Trophoblast cell (in vitro differentiated cells and primary cell): ENCODE measurements at regions not wholly inside any gene's neighbourhood (a gene's known extent, or its start where the extent isn't known, plus 50 kb on each side); places are given as distances from the start of the nearest gene placed in this dataset.
A peak's percentile ranks its signal among the peaks of the same experiment; 100 is the strongest.

Source experiments
- DNase-seq, 2 donors: peaks; one replicate each; pipeline ENCODE4 v3.0.0-alpha.2; 2016
- H2AFZ ChIP-seq: 2 replicates; pipeline ENCODE4 v1.6.1; 2013; ENCODE audit warnings: low read length, moderate library complexity, mild to moderate bottlenecking; ENCODE audit not compliant: insufficient read depth, poor library complexity
- H2AK5ac ChIP-seq: 2 replicates; pipeline ENCODE4 v1.6.1; 2013; ENCODE audit warnings: mild to moderate bottlenecking, low read length
- H2BK120ac ChIP-seq: 2 replicates; pipeline ENCODE4 v1.6.1; 2013; ENCODE audit warnings: low read length, mild to moderate bottlenecking, moderate library complexity; ENCODE audit not compliant: insufficient read depth, poor library complexity
- H2BK12ac ChIP-seq: 2 replicates; pipeline ENCODE4 v1.6.1; 2013; ENCODE audit warnings: mild to moderate bottlenecking, low read length, moderate library complexity
- H2BK5ac ChIP-seq: 2 replicates; pipeline ENCODE4 v1.6.1; 2013; ENCODE audit warnings: low read length, low read depth, moderate library complexity, mild to moderate bottlenecking; ENCODE audit not compliant: poor library complexity
- H3K14ac ChIP-seq: 2 replicates; pipeline ENCODE4 v1.6.1; 2013; ENCODE audit warnings: mild to moderate bottlenecking, low read length
- H3K18ac ChIP-seq: 2 replicates; pipeline ENCODE4 v1.6.1; 2013; ENCODE audit warnings: mild to moderate bottlenecking, low read length
- H3K23ac ChIP-seq: 2 replicates; pipeline ENCODE4 v1.6.1; 2013; ENCODE audit warnings: low read length
- H3K27ac ChIP-seq: 2 replicates; pipeline ENCODE4 v1.5.1; 2013; ENCODE audit warnings: low read depth, mild to moderate bottlenecking, inconsistent platforms, low read length, moderate library complexity
- H3K27me3 ChIP-seq: 2 replicates; pipeline ENCODE4 v1.6.1; 2013; ENCODE audit warnings: inconsistent platforms, mild to moderate bottlenecking, low read length, moderate library complexity; ENCODE audit not compliant: insufficient read depth
- H3K36me3 ChIP-seq, 2 experiments: 1 replicate in 1 of 2; 2 replicates in 1 of 2; pipeline ENCODE4 v1.6.1; 2013; ENCODE audit warnings: low read length in 2 of 2, mild to moderate bottlenecking in 2 of 2, moderate library complexity in 1 of 2; ENCODE audit not compliant: insufficient read depth in 2 of 2, control insufficient read depth in 1 of 2
- H3K4ac ChIP-seq: 2 replicates; pipeline ENCODE4 v1.6.1; 2013; ENCODE audit warnings: low read depth, mild to moderate bottlenecking, low read length, moderate library complexity
- H3K4me1 ChIP-seq, 2 experiments: 1 replicate in 1 of 2; 2 replicates in 1 of 2; pipeline ENCODE4 v1.6.1; 2013; ENCODE audit warnings: low read length in 2 of 2, mild to moderate bottlenecking in 2 of 2, moderate library complexity in 1 of 2; ENCODE audit not compliant: insufficient read depth in 2 of 2, control insufficient read depth in 1 of 2
- H3K4me2 ChIP-seq: 2 replicates; pipeline ENCODE4 v1.6.1; 2013; ENCODE audit warnings: inconsistent platforms, mild to moderate bottlenecking, low read length, moderate library complexity
- H3K4me3 ChIP-seq: 2 replicates; pipeline ENCODE4 v1.5.1; 2013; ENCODE audit warnings: mild to moderate bottlenecking, low read depth, low read length, inconsistent platforms
- H3K79me1 ChIP-seq: one replicate; pipeline ENCODE4 v1.6.1; 2013; ENCODE audit warnings: low read length
- H3K79me2 ChIP-seq: 2 replicates; pipeline ENCODE4 v1.6.1; 2013; ENCODE audit warnings: low read length, mild to moderate bottlenecking; ENCODE audit not compliant: control insufficient read depth, insufficient read depth, poor library complexity
- H3K9ac ChIP-seq: 2 replicates; pipeline ENCODE4 v1.6.1; 2013; ENCODE audit warnings: mild to moderate bottlenecking, low read length
- H3K9me3 ChIP-seq: 2 replicates; pipeline ENCODE4 v1.6.1; 2013; ENCODE audit warnings: low read depth, mild to moderate bottlenecking, control low read depth, inconsistent platforms, low read length; ENCODE audit not compliant: insufficient read depth
- H4K12ac ChIP-seq: 2 replicates; pipeline ENCODE4 v1.6.1; 2013; ENCODE audit warnings: low read depth, mild to moderate bottlenecking, low read length, moderate library complexity
- H4K8ac ChIP-seq: 2 replicates; pipeline ENCODE4 v1.6.1; 2013; ENCODE audit warnings: low read depth, mild to moderate bottlenecking, low read length, moderate library complexity
- H4K91ac ChIP-seq: one replicate; pipeline ENCODE4 v1.6.1; 2013; ENCODE audit warnings: low read depth, mild to moderate bottlenecking, low read length, moderate library complexity
- WGBS: extraction: QIAGEN DNeasy Blood & Tissue Kit; methylation state at CpG from one replicate; pipeline ENCODE4 v1.1.7; 2013; ENCODE audit warnings: missing lambda C conversion rate; ENCODE audit not compliant: insufficient read length, insufficient coverage; ENCODE audit errors: extremely low coverage; 5-methylcytosine and 5-hydroxymethylcytosine counted together

- no peaks in the 10 kb centered on the region for H3K27me3 ChIP-seq
- DNase-seq, result no peak
- no peak overlapping the region for H3K4me3 ChIP-seq
- WGBS, result no CpG with 5 or more reads among the region's 4 CpGs
- peaks cover 2% of the 10 kb centered on the region for H3K79me2 ChIP-seq
- no peak overlapping the region for H3K9ac ChIP-seq
- H3K36me3 ChIP-seq, result no peaks in the 10 kb centered on the region
- H3K79me1 ChIP-seq, result no peaks in the 10 kb centered on the region
- no peak overlapping the region for H2AFZ ChIP-seq
- no peak overlapping the region for H3K18ac ChIP-seq
- no peak overlapping the region for H2BK5ac ChIP-seq
- H2AK5ac ChIP-seq, result no peak overlapping the region
- H4K8ac ChIP-seq, result no peak overlapping the region
- H3K9me3 ChIP-seq, result peaks cover 2% of the 10 kb centered on the region
- H3K14ac ChIP-seq, result no peak overlapping the region
- peaks cover 3% of the 10 kb centered on the region in 2 experiments for H3K4me1 ChIP-seq
- H2BK12ac ChIP-seq, result no peak overlapping the region
- no peak overlapping the region for H3K4me2 ChIP-seq
- no peak overlapping the region for H4K12ac ChIP-seq
- no peak overlapping the region for H2BK120ac ChIP-seq
- no peak overlapping the region for H4K91ac ChIP-seq
- no peak overlapping the region for H3K27ac ChIP-seq
- no peak overlapping the region for H3K4ac ChIP-seq
- no peak overlapping the region for H3K23ac ChIP-seq
These were observed 150.3 kb downstream of the RPLP1 start for GRCh38 chr15:69602921-69603320.

GRCh38 chr15:69603369-69604071, 150.9 kb downstream of the RPLP1 start:
- Histone ChIP-seq H2BK5ac (no peak overlapping the region), H3K9me3 (peaks cover 2% of the 10 kb centered on the region), H3K79me1 (no peaks in the 10 kb centered on the region), H3K4ac (no peak overlapping the region), H4K91ac (no peak overlapping the region), H3K4me1 (peaks cover 3% of the 10 kb centered on the region in 2 experiments), H3K36me3 (no peaks in the 10 kb centered on the region), H4K8ac (no peak overlapping the region), H4K12ac (no peak overlapping the region), H3K9ac (no peak overlapping the region), H3K4me2 (no peak overlapping the region), H3K23ac (no peak overlapping the region), H2AK5ac (no peak overlapping the region), H3K27ac (no peak overlapping the region), H2AFZ (no peak overlapping the region), H3K79me2 (peaks cover 2% of the 10 kb centered on the region), H3K18ac (no peak overlapping the region), H3K14ac (no peak overlapping the region), H3K27me3 (no peaks in the 10 kb centered on the region), H2BK120ac (no peak overlapping the region), H3K4me3 (no peak overlapping the region), H2BK12ac (no peak overlapping the region)
- no peak for DNase-seq
- WGBS, result no CpG with 5 or more reads among the region's 1 CpG

GRCh38 chr15:69604072-69604411, 151.4 kb downstream of the RPLP1 start:
- Histone ChIP-seq H3K79me1 (no peaks in the 10 kb centered on the region), H4K8ac (no peak overlapping the region), H3K4me2 (no peak overlapping the region), H3K4me3 (no peak overlapping the region), H3K36me3 (no peaks in the 10 kb centered on the region), H3K9me3 (peaks cover 2% of the 10 kb centered on the region), H3K27me3 (no peaks in the 10 kb centered on the region), H2BK12ac (no peak overlapping the region), H3K4ac (no peak overlapping the region), H2AK5ac (no peak overlapping the region), H2BK120ac (no peak overlapping the region), H4K91ac (no peak overlapping the region), H3K4me1 (peaks cover 3% of the 10 kb centered on the region in 2 experiments), H3K9ac (no peak overlapping the region), H2BK5ac (no peak overlapping the region), H3K79me2 (peaks cover 2% of the 10 kb centered on the region), H4K12ac (no peak overlapping the region), H2AFZ (no peak overlapping the region), H3K14ac (no peak overlapping the region), H3K23ac (no peak overlapping the region), H3K18ac (no peak overlapping the region), H3K27ac (no peak overlapping the region)
- no CpG with 5 or more reads among the region's 4 CpGs for WGBS
- DNase-seq, result peak; percentile 42 to 66

- H2BK12ac ChIP-seq, result no peak overlapping the region
- no peak overlapping the region for H2BK120ac ChIP-seq
- no peak overlapping the region for H3K4ac ChIP-seq
- peaks cover 2% of the 10 kb centered on the region for H3K9me3 ChIP-seq
- no peaks in the 10 kb centered on the region for H3K79me1 ChIP-seq
- H3K18ac ChIP-seq, result no peak overlapping the region
- H3K14ac ChIP-seq, result no peak overlapping the region
- H3K4me2 ChIP-seq, result no peak overlapping the region
- no peak overlapping the region for H2BK5ac ChIP-seq
- peaks cover 2% of the 10 kb centered on the region for H3K79me2 ChIP-seq
- H3K4me3 ChIP-seq, result no peak overlapping the region
- no CpG with 5 or more reads among the region's 5 CpGs for WGBS
- no peak overlapping the region for H2AFZ ChIP-seq
- no peak overlapping the region for H4K91ac ChIP-seq
- no peak overlapping the region for H3K23ac ChIP-seq
- H4K8ac ChIP-seq, result no peak overlapping the region
- H4K12ac ChIP-seq, result no peak overlapping the region
- peaks cover 3% of the 10 kb centered on the region in 2 experiments for H3K4me1 ChIP-seq
- no peaks in the 10 kb centered on the region for H3K27me3 ChIP-seq
- DNase-seq, result no peak
- no peak overlapping the region for H2AK5ac ChIP-seq
- no peak overlapping the region for H3K27ac ChIP-seq
- no peak overlapping the region for H3K9ac ChIP-seq
- H3K36me3 ChIP-seq, result no peaks in the 10 kb centered on the region
These were observed 153.5 kb downstream of the RPLP1 start for GRCh38 chr15:69606144-69606543.
